HG02870 (cell line): ENCODE measurements at regions not wholly inside any gene's neighbourhood (a gene's known extent, or its start where the extent isn't known, plus 50 kb on each side); places are given as distances from the start of the nearest gene placed in this dataset.

ENCODE experiments used
- ATAC-seq: cut with Tn5 transposase; IDR thresholded peaks from one replicate; pipeline ENCODE4 v1.9.1; 2021; ENCODE audit warnings: mild to moderate bottlenecking, moderate library complexity; ENCODE audit not compliant: unreplicated experiment

GRCh38 chr1:60235275-60235674, 161.7 kb upstream of the C1orf87 start:
- no peak for ATAC-seq

GRCh38 chr1:60234776-60235175, 161.2 kb upstream of the C1orf87 start:
- no peak for ATAC-seq

GRCh38 chr1:60229821-60230220, 156.3 kb upstream of the C1orf87 start:
- ATAC-seq, result no peak

GRCh38 chr1:60228041-60228491, 154.5 kb upstream of the C1orf87 start:
- no peak for ATAC-seq

- ATAC-seq, result no peak
Observed at GRCh38 chr1:60227601-60228000, 154.0 kb upstream of the C1orf87 start.

GRCh38 chr1:60225486-60225885, 151.9 kb upstream of the C1orf87 start:
- no peak for ATAC-seq

GRCh38 chr1:60224523-60224922, 151.0 kb upstream of the C1orf87 start:
- ATAC-seq, result no peak

- ATAC-seq, result no peak
Observed at GRCh38 chr1:60223158-60223557, 149.6 kb upstream of the C1orf87 start.

GRCh38 chr1:60222360-60223115, 149.0 kb upstream of the C1orf87 start:
- ATAC-seq, result no peak

- no peak for ATAC-seq
Observed at GRCh38 chr1:60213253-60213652, 139.7 kb upstream of the C1orf87 start.

GRCh38 chr1:60196026-60196425, 122.5 kb upstream of the C1orf87 start:
- ATAC-seq, result no peak

GRCh38 chr1:60185684-60186083, 112.1 kb upstream of the C1orf87 start:
- no peak for ATAC-seq

GRCh38 chr1:60184521-60184920, 111.0 kb upstream of the C1orf87 start:
- ATAC-seq, result no peak

- ATAC-seq, result no peak
Observed at GRCh38 chr1:60173729-60174505, 100.3 kb upstream of the C1orf87 start.

GRCh38 chr1:60173006-60173405, 99.4 kb upstream of the C1orf87 start:
- no peak for ATAC-seq

- ATAC-seq, result no peak
Observed at GRCh38 chr1:60171801-60172200, 98.2 kb upstream of the C1orf87 start.

GRCh38 chr1:60170709-60171108, 97.1 kb upstream of the C1orf87 start:
- no peak for ATAC-seq

GRCh38 chr1:60169206-60169605, 95.6 kb upstream of the C1orf87 start:
- ATAC-seq, result no peak

- ATAC-seq, result no peak
Observed at GRCh38 chr1:60162936-60163335, 89.4 kb upstream of the C1orf87 start.

- no peak for ATAC-seq
Observed at GRCh38 chr1:60160141-60160540, 86.6 kb upstream of the C1orf87 start.

- ATAC-seq, result no peak
Observed at GRCh38 chr1:60156371-60156770, 82.8 kb upstream of the C1orf87 start.

- ATAC-seq, result no peak
Observed at GRCh38 chr1:60153961-60154360, 80.4 kb upstream of the C1orf87 start.
